Suprapubic skin (tissue), 4 donors: ENCODE measurements at regions not wholly inside any gene's neighbourhood (a gene's known extent, or its start where the extent isn't known, plus 50 kb on each side); places are given as distances from the start of the nearest gene placed in this dataset.

Source experiments
- DNase-seq, 2 donors: peaks; one replicate each; pipeline ENCODE4 v3.0.0-alpha.2; 2019; ENCODE audit warnings: low spot score in 2 of 2
- H3K27ac ChIP-seq: fragments of 200-600 bp; sonication (generic); one replicate; pipeline ENCODE4 v1.5.1; 2019
- H3K27me3 ChIP-seq: fragments of 200-600 bp; sonication (generic); one replicate; pipeline ENCODE4 v1.5.1; 2019
- H3K36me3 ChIP-seq: fragments of 200-600 bp; sonication (generic); one replicate; pipeline ENCODE4 v1.5.1; 2019
- H3K4me1 ChIP-seq: fragments of 200-600 bp; sonication (generic); one replicate; pipeline ENCODE4 v1.5.1; 2019
- H3K4me3 ChIP-seq: fragments of 200-600 bp; sonication (generic); one replicate; pipeline ENCODE4 v1.5.1; 2019; ENCODE audit warnings: mild to moderate bottlenecking
- H3K9me3 ChIP-seq: fragments of 200-600 bp; sonication (generic); one replicate; pipeline ENCODE4 v1.5.1; 2019
- EP300 ChIP-seq: sonication (generic); formaldehyde crosslinking; IDR thresholded peaks from one replicate; pipeline ENCODE4 v1.6.1; 2017; ENCODE audit warnings: antibody characterized with exemption
- POLR2A ChIP-seq, 2 donors: fragments of 450-650 bp; IDR thresholded peaks; one replicate each; pipeline ENCODE4 v1.6.1; 2017; ENCODE audit warnings: antibody characterized with exemption in 2 of 2, mild to moderate bottlenecking in 2 of 2, moderate library complexity in 2 of 2
- POLR2AphosphoS5 ChIP-seq, 3 donors: sonication (generic); formaldehyde crosslinking; IDR thresholded peaks; one replicate each; pipeline ENCODE4 v1.6.1; 2017; ENCODE audit warnings: antibody characterized with exemption in 3 of 3
- WGBS: methylation state at CpG from one replicate; pipeline ENCODE4 v1.1.5; 2018; 5-methylcytosine and 5-hydroxymethylcytosine counted together
- TF ChIP-seq, protein P1 (sequence below), 2 donors: fragments of 200-600 bp in 1 of 2; fragments of 450-650 bp in 1 of 2; sonication (generic) in 1 of 2; IDR thresholded peaks; one replicate each; pipeline ENCODE4 v1.5.1; 2016 to 2019; ENCODE audit warnings: antibody characterized with exemption in 2 of 2, mild to moderate bottlenecking in 1 of 2, moderate library complexity in 1 of 2

DNA sequence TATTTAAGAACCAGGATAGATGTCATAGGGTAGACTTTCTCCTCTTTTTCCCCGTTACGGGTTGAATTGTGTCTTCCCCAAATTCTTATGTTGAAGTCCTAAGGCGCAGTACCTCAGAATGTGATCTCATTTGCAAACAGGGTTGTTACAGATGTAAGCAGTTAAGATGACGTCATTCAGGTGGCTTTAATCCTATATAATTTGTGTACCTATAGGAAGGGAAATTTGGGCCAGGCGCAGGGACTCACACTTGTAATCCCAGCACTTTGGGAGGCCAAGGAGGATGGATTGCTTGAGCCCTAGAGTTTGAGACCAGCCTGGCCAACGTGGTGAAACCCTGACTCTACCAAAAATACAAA lies 99.5 kb upstream of the DHX40 start:
- WGBS = 87% methylated on average over 6 of the region's 6 CpGs
- no peak overlapping the region for H3K27ac ChIP-seq

DNA sequence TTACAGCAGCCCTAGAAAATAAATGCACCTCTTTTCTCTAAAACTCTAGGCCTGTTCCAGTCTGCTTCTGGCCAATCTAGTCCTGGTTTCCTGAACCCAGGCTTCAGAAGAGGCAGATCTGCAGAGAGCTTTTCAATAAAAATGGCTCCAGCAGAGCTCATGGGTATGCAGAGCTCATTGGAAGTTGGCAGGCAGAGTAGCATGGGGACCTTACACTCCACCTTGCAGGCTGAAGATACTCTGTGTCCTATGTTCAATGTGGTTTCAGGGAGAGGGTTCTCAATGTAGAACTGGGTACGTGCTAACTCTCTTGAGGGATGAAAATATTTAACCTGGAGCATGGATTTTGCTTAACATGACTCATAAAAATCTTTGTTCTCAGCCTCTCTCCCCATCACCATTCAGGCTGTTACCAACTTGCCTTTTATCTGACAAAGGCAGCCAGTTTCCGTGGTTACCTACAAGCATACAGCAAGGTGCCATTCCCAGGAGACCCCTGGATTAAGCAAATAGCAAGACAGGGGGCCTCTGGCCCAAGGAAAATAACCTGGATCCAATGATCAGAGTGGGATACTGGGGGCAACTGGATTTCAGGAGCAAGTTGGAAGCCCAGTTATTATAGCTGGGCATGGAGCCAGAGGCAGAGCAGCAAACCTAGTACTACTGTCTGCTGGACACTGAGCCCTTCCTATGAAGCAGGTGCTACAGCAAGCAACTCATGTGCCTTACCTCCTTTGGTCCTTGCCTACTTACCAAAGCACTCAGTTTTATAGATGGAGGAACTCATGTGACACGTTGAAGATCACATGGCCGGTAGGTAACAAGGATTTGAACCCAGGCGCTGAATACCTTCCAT lies 98.2 kb upstream of the DHX40 start:
- TF ChIP-seq, protein P1, sequence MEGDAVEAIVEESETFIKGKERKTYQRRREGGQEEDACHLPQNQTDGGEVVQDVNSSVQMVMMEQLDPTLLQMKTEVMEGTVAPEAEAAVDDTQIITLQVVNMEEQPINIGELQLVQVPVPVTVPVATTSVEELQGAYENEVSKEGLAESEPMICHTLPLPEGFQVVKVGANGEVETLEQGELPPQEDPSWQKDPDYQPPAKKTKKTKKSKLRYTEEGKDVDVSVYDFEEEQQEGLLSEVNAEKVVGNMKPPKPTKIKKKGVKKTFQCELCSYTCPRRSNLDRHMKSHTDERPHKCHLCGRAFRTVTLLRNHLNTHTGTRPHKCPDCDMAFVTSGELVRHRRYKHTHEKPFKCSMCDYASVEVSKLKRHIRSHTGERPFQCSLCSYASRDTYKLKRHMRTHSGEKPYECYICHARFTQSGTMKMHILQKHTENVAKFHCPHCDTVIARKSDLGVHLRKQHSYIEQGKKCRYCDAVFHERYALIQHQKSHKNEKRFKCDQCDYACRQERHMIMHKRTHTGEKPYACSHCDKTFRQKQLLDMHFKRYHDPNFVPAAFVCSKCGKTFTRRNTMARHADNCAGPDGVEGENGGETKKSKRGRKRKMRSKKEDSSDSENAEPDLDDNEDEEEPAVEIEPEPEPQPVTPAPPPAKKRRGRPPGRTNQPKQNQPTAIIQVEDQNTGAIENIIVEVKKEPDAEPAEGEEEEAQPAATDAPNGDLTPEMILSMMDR (IDR thresholded peaks at IDR 0.05) = no peak
- TF ChIP-seq POLR2AphosphoS5 (IDR thresholded peaks at IDR 0.05) (no peak), EP300 (no peak), POLR2A (IDR thresholded peaks at IDR 0.05) (no peak)
- 95% methylated on average over 5 of the region's 5 CpGs for WGBS
- Histone ChIP-seq H3K27me3 (no peaks in the 10 kb centered on the region), H3K4me1 (no peaks in the 10 kb centered on the region), H3K36me3 (no peaks in the 10 kb centered on the region), H3K9me3 (no peaks in the 10 kb centered on the region), H3K27ac (no peak overlapping the region), H3K4me3 (no peak overlapping the region)
- no peak for DNase-seq

More for the DNA sequence above, 99.5 kb upstream of the DHX40 start:
- H3K9me3 ChIP-seq = no peaks in the 10 kb centered on the region
- H3K4me1 ChIP-seq = no peaks in the 10 kb centered on the region
- no peaks in the 10 kb centered on the region for H3K27me3 ChIP-seq
- H3K36me3 ChIP-seq = no peaks in the 10 kb centered on the region
- TF ChIP-seq EP300 (no peak), POLR2A (IDR thresholded peaks at IDR 0.05) (no peak), POLR2AphosphoS5 (IDR thresholded peaks at IDR 0.05) (no peak)
- TF ChIP-seq, protein P1 (IDR thresholded peaks at IDR 0.05) = no peak
- DNase-seq = no peak
- no peak overlapping the region for H3K4me3 ChIP-seq

DNA sequence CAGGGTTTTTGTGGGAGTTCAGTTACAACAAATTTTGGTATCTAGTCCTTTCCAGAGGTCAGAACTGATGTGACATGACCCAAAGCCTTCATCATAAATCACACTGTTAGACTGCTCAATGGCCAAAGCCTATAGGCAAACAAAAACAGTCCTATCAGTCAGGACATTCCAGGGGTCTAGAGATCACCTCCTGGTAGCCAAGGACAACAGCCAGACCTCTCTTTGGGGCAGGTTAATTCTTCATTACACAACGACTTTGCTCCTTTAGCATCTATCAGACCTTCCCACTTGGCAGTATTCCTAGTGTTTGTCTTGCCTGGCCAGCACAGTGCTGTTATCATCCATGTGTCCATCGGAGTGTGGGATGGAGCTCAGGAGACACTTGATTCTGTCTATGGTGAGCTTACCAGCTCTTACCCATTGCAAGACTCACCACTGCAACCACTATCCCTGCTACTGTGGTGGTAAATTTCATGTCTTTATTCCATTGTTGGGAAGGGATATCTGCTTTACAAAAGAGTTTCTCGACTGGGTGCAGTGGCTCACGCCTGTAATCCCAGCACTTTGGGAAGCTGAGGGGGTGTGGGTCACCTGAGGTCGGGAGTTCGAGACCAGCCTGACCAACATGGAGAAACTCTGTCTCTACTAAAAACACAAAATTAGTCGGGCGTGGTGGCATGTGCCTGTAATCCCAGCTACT lies 95.5 kb upstream of the DHX40 start:
- Histone ChIP-seq H3K4me3 (no peak overlapping the region), H3K9me3 (no peaks in the 10 kb centered on the region), H3K36me3 (no peaks in the 10 kb centered on the region), H3K27me3 (no peaks in the 10 kb centered on the region), H3K27ac (no peak overlapping the region), H3K4me1 (no peaks in the 10 kb centered on the region)
- no peak for TF ChIP-seq POLR2A (IDR thresholded peaks at IDR 0.05)
- no peak for TF ChIP-seq EP300
- TF ChIP-seq, protein P1 (IDR thresholded peaks at IDR 0.05) = no peak
- TF ChIP-seq POLR2AphosphoS5 (IDR thresholded peaks at IDR 0.05) = no peak
- DNase-seq = no peak
- 87% methylated on average over 8 of the region's 8 CpGs for WGBS

DNA sequence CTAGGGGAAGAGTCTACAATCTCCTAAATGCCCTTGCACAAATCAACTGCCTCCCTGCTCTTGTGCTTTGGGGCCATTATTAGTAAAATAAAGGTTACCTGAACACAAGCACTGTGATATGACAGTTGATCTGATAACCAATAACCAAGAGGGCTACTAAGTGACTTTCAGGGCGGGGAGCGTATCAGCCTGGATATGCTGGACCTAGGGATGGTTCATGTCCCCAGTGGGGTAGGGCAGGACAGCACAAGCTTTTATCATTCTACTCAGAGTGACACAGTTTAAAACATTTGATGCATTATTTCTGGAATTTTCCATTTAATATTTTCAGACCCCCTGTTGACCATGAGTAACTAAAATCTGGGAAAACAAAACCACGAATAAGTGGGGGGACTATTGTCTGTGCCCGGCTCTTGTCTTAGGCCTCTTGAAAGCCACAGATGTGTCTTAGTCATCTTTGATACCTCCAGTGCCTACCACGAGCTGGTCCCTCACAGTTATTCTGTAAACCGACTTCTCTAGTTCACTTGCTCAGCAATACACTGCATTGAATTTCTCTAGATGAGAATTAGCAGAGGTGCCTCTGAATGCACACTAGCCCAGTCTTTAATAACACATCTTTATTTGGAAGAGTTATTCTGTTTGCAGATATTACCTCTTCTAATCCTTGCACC lies 94.6 kb upstream of the DHX40 start:
- TF ChIP-seq, protein P1 (IDR thresholded peaks at IDR 0.05) = no peak
- TF ChIP-seq EP300 (no peak), POLR2A (IDR thresholded peaks at IDR 0.05) (no peak), POLR2AphosphoS5 (IDR thresholded peaks at IDR 0.05) (no peak)
- H3K27me3 ChIP-seq = no peaks in the 10 kb centered on the region
- no peaks in the 10 kb centered on the region for H3K4me1 ChIP-seq
- 95% methylated on average over 6 of the region's 6 CpGs for WGBS
- no peak for DNase-seq
- no peaks in the 10 kb centered on the region for H3K36me3 ChIP-seq
- no peak overlapping the region for H3K4me3 ChIP-seq
- no peak overlapping the region for H3K27ac ChIP-seq
- H3K9me3 ChIP-seq = no peaks in the 10 kb centered on the region

DNA sequence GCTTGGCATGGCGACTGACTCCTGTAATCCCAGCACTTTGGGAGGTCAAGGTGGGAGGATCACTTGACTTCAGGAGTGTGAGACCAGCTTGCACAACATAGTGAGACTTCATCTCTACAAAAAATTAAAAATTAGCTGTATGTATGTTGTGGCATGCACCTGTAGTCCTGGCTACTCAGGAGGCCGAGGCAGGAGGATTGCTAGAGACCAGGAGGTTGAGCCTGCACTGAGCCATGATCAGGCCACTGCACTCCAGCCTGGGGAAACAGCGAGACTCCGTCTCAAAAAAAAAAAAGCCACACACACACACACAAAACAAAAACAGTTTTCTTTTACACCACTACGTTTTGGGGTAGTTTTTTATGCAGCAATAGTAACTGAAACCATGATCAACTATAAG lies 89.0 kb upstream of the DHX40 start:
- Histone ChIP-seq H3K4me3 (no peak overlapping the region), H3K27me3 (no peaks in the 10 kb centered on the region), H3K27ac (no peak overlapping the region), H3K36me3 (no peaks in the 10 kb centered on the region), H3K4me1 (no peaks in the 10 kb centered on the region), H3K9me3 (no peaks in the 10 kb centered on the region)
- TF ChIP-seq EP300 (no peak), POLR2AphosphoS5 (IDR thresholded peaks at IDR 0.05) (no peak), POLR2A (IDR thresholded peaks at IDR 0.05) (no peak)
- TF ChIP-seq, protein P1 (IDR thresholded peaks at IDR 0.05) = no peak
- 84% methylated on average over 5 of the region's 5 CpGs for WGBS
- DNase-seq = peak in 1 of 2 donors; percentile 59
